Activated T-helper 17 cell treated with anti-CD3 and anti-CD28 coated beads, Interleukin-2, amount 50 U/mL, for 72 hours (primary cell): ENCODE measurements at regions not wholly inside any gene's neighbourhood (a gene's known extent, or its start where the extent isn't known, plus 50 kb on each side); places are given as distances from the start of the nearest gene placed in this dataset.
"Not testable (repeated sequence)": the region's sequence is repeated elsewhere in the genome, so short reads cannot be mapped to it uniquely, and the experiment has no call there.

ENCODE experiments used
- ATAC-seq: fragments of 150-1000 bp; cut with Tn5 transposase; replicated peaks from 2 replicates; pipeline ENCODE4 v1.10.0; 2021; ENCODE audit warnings: mild to moderate bottlenecking, moderate library complexity
- H3K27ac Mint-ChIP-seq: one replicate; pipeline ENCODE4 v1.8.0; 2022; ENCODE audit warnings: mixed read lengths
- H3K27me3 Mint-ChIP-seq: one replicate; pipeline ENCODE4 v1.8.0; 2022; ENCODE audit warnings: mixed read lengths
- H3K36me3 Mint-ChIP-seq: one replicate; pipeline ENCODE4 v1.8.0; 2022; ENCODE audit warnings: low read depth, mild to moderate bottlenecking, mixed read lengths
- H3K4me1 Mint-ChIP-seq: one replicate; pipeline ENCODE4 v1.8.0; 2022; ENCODE audit warnings: mixed read lengths
- H3K4me3 Mint-ChIP-seq: one replicate; pipeline ENCODE4 v1.8.0; 2022; ENCODE audit warnings: mild to moderate bottlenecking, mixed read lengths
- H3K9me3 Mint-ChIP-seq: one replicate; pipeline ENCODE4 v1.8.0; 2022; ENCODE audit warnings: mixed read lengths

GRCh38 chr5:68673106-68673822, 420.6 kb upstream of the SLC30A5 start:
- no peak for ATAC-seq
- H3K36me3 Mint-ChIP-seq: no peaks in the 10 kb centered on the region

GRCh38 chr5:68673823-68674180, 420.0 kb upstream of the SLC30A5 start:
- no peaks in the 10 kb centered on the region for H3K9me3 Mint-ChIP-seq
- H3K4me3 Mint-ChIP-seq: no peak overlapping the region
- no peaks in the 10 kb centered on the region for H3K4me1 Mint-ChIP-seq
- no peaks in the 10 kb centered on the region for H3K36me3 Mint-ChIP-seq
- H3K27ac Mint-ChIP-seq: no peak overlapping the region
- no peak for ATAC-seq
- peaks cover 10% of the 10 kb centered on the region for H3K27me3 Mint-ChIP-seq

More at GRCh38 chr5:68673106-68673822, 420.6 kb upstream of the SLC30A5 start:
- H3K4me1 Mint-ChIP-seq: no peaks in the 10 kb centered on the region
- no peak overlapping the region for H3K27ac Mint-ChIP-seq
- H3K27me3 Mint-ChIP-seq: peaks cover 10% of the 10 kb centered on the region
- no peak overlapping the region for H3K4me3 Mint-ChIP-seq
- no peaks in the 10 kb centered on the region for H3K9me3 Mint-ChIP-seq

GRCh38 chr5:68679041-68679440, 414.8 kb upstream of the SLC30A5 start:
- Mint-ChIP-seq H3K9me3 (no peaks in the 10 kb centered on the region), H3K4me1 (no peaks in the 10 kb centered on the region), H3K27me3 (peaks cover 22% of the 10 kb centered on the region), H3K4me3 (no peak overlapping the region), H3K36me3 (no peaks in the 10 kb centered on the region), H3K27ac (no peak overlapping the region)
- ATAC-seq: no peak

GRCh38 chr5:68680366-68680765, 413.4 kb upstream of the SLC30A5 start:
- Mint-ChIP-seq H3K4me1 (no peaks in the 10 kb centered on the region), H3K36me3 (no peaks in the 10 kb centered on the region), H3K27me3 (peaks cover 22% of the 10 kb centered on the region), H3K4me3 (no peak overlapping the region), H3K27ac (no peak overlapping the region), H3K9me3 (no peaks in the 10 kb centered on the region)
- no peak for ATAC-seq

- Mint-ChIP-seq H3K27me3 (peaks cover 22% of the 10 kb centered on the region), H3K4me3 (no peak overlapping the region), H3K36me3 (no peaks in the 10 kb centered on the region), H3K9me3 (no peaks in the 10 kb centered on the region), H3K4me1 (no peaks in the 10 kb centered on the region), H3K27ac (no peak overlapping the region)
- no peak for ATAC-seq
Observed at GRCh38 chr5:68681929-68682328, 411.9 kb upstream of the SLC30A5 start.

GRCh38 chr5:68682400-68683160, 411.2 kb upstream of the SLC30A5 start:
- no peak for ATAC-seq
- no peak overlapping the region for H3K4me3 Mint-ChIP-seq
- H3K27ac Mint-ChIP-seq: no peak overlapping the region
- no peaks in the 10 kb centered on the region for H3K36me3 Mint-ChIP-seq
- H3K9me3 Mint-ChIP-seq: no peaks in the 10 kb centered on the region
- H3K27me3 Mint-ChIP-seq: peaks cover 22% of the 10 kb centered on the region
- no peaks in the 10 kb centered on the region for H3K4me1 Mint-ChIP-seq

- no peak for ATAC-seq
- Mint-ChIP-seq H3K9me3 (no peaks in the 10 kb centered on the region), H3K27me3 (peaks cover 22% of the 10 kb centered on the region), H3K4me1 (no peaks in the 10 kb centered on the region), H3K27ac (no peak overlapping the region), H3K4me3 (no peak overlapping the region), H3K36me3 (no peaks in the 10 kb centered on the region)
Observed at GRCh38 chr5:68683632-68684036, 410.2 kb upstream of the SLC30A5 start.

- Mint-ChIP-seq H3K27me3 (peaks cover 16% of the 10 kb centered on the region), H3K4me3 (no peak overlapping the region), H3K9me3 (no peaks in the 10 kb centered on the region), H3K36me3 (no peaks in the 10 kb centered on the region), H3K4me1 (no peaks in the 10 kb centered on the region), H3K27ac (no peak overlapping the region)
- ATAC-seq: no peak
Observed at GRCh38 chr5:68685863-68686262, 408.0 kb upstream of the SLC30A5 start.

- ATAC-seq: no peak
- no peaks in the 10 kb centered on the region for H3K36me3 Mint-ChIP-seq
- peaks cover 4% of the 10 kb centered on the region for H3K9me3 Mint-ChIP-seq
- no peak overlapping the region for H3K27ac Mint-ChIP-seq
- no peak overlapping the region for H3K4me3 Mint-ChIP-seq
- H3K4me1 Mint-ChIP-seq: no peaks in the 10 kb centered on the region
- peaks cover 14% of the 10 kb centered on the region for H3K27me3 Mint-ChIP-seq
Observed at GRCh38 chr5:68688547-68688946, 405.3 kb upstream of the SLC30A5 start.

GRCh38 chr5:68689010-68689409, 404.8 kb upstream of the SLC30A5 start:
- peak; percentile 32 for ATAC-seq
- Mint-ChIP-seq H3K9me3 (peaks cover 4% of the 10 kb centered on the region), H3K36me3 (no peaks in the 10 kb centered on the region), H3K27me3 (peaks cover 14% of the 10 kb centered on the region), H3K27ac (no peak overlapping the region), H3K4me1 (no peaks in the 10 kb centered on the region), H3K4me3 (no peak overlapping the region)

- H3K27me3 Mint-ChIP-seq, H3K4me1 Mint-ChIP-seq, H3K4me3 Mint-ChIP-seq, H3K27ac Mint-ChIP-seq, H3K36me3 Mint-ChIP-seq, H3K9me3 Mint-ChIP-seq, ATAC-seq: not testable (repeated sequence)
Observed at GRCh38 chr5:68691874-68692273, 401.9 kb upstream of the SLC30A5 start.

GRCh38 chr5:68698025-68698940, 395.5 kb upstream of the SLC30A5 start:
- no peak overlapping the region for H3K27ac Mint-ChIP-seq
- H3K27me3 Mint-ChIP-seq: peaks cover 4% of the 10 kb centered on the region
- ATAC-seq: no peak
- no peak overlapping the region for H3K4me3 Mint-ChIP-seq
- H3K9me3 Mint-ChIP-seq: peaks cover 11% of the 10 kb centered on the region
- H3K4me1 Mint-ChIP-seq: no peaks in the 10 kb centered on the region
- no peaks in the 10 kb centered on the region for H3K36me3 Mint-ChIP-seq

- ATAC-seq: no peak
- no peaks in the 10 kb centered on the region for H3K36me3 Mint-ChIP-seq
- H3K27ac Mint-ChIP-seq: no peak overlapping the region
- H3K4me1 Mint-ChIP-seq: no peaks in the 10 kb centered on the region
- H3K9me3 Mint-ChIP-seq: peaks cover 14% of the 10 kb centered on the region
- no peak overlapping the region for H3K4me3 Mint-ChIP-seq
- no peaks in the 10 kb centered on the region for H3K27me3 Mint-ChIP-seq
Observed at GRCh38 chr5:68699966-68700365, 393.8 kb upstream of the SLC30A5 start.

- peaks cover 14% of the 10 kb centered on the region for H3K4me1 Mint-ChIP-seq
- no peak overlapping the region for H3K27ac Mint-ChIP-seq
- no peak overlapping the region for H3K4me3 Mint-ChIP-seq
- peaks cover 4% of the 10 kb centered on the region for H3K9me3 Mint-ChIP-seq
- H3K27me3 Mint-ChIP-seq: peaks cover 3% of the 10 kb centered on the region
- no peak for ATAC-seq
- no peaks in the 10 kb centered on the region for H3K36me3 Mint-ChIP-seq
Observed at GRCh38 chr5:68707575-68707974, 386.2 kb upstream of the SLC30A5 start.
